ENCODE measurements at regions not wholly inside any gene's neighbourhood (a gene's known extent, or its start where the extent isn't known, plus 50 kb on each side); places are given as distances from the start of the nearest gene placed in this dataset.

DNA sequence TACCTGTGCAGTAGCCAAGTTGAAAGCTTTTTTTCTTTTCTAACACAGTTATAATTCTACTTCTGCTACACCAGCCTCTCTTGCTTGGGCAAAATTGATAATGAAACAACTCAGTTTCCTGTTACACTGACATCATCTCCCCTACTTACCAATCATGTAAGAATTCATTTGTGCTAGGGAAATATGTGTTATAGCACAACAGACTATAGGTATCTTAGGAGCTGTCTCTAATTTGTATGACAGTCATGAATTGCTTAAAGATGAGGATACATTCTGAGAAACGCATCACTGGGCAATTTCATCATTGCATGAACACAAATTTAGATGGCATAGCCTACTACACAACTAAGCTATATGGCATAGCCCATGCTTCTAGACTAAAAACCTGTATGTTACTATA is 246.3 kb upstream of the ANKRD50 start (continued):
- TF ChIP-seq TSHZ2 (CRISPR knock-in tag; IDR thresholded peaks at IDR 0.05) (no peak), RARB (CRISPR knock-in tag; IDR thresholded peaks at IDR 0.05) (no peak), GLIS3 (CRISPR knock-in tag; IDR thresholded peaks at IDR 0.05) (no peak)

GRCh38 chr4:124955476-124955875 is 242.9 kb upstream of the ANKRD50 start:
- TF ChIP-seq ZNF565 (CRISPR knock-in tag; conservative IDR thresholded peaks at IDR 0.05; ENCODE audit: low read depth) (no peak), ZFP3 (CRISPR knock-in tag; IDR thresholded peaks at IDR 0.05) (no peak), ZNF70 (CRISPR knock-in tag; IDR thresholded peaks at IDR 0.05) (no peak), CSRNP3 (CRISPR knock-in tag; IDR thresholded peaks at IDR 0.05) (no peak), ESRRG (CRISPR knock-in tag; IDR thresholded peaks at IDR 0.05) (no peak), RARB (CRISPR knock-in tag; IDR thresholded peaks at IDR 0.05) (no peak), ZFP30 (CRISPR knock-in tag; IDR thresholded peaks at IDR 0.05) (no peak), CSDC2 (CRISPR knock-in tag; IDR thresholded peaks at IDR 0.05) (no peak)
- TF ChIP-seq, protein P1, sequence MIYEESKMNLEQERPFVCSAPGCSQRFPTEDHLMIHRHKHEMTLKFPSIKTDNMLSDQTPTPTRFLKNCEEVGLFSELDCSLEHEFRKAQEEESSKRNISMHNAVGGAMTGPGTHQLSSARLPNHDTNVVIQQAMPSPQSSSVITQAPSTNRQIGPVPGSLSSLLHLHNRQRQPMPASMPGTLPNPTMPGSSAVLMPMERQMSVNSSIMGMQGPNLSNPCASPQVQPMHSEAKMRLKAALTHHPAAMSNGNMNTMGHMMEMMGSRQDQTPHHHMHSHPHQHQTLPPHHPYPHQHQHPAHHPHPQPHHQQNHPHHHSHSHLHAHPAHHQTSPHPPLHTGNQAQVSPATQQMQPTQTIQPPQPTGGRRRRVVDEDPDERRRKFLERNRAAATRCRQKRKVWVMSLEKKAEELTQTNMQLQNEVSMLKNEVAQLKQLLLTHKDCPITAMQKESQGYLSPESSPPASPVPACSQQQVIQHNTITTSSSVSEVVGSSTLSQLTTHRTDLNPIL (CRISPR knock-in tag; IDR thresholded peaks at IDR 0.05; ENCODE audit: low read depth) = no peak
- TF ChIP-seq, protein P2, sequence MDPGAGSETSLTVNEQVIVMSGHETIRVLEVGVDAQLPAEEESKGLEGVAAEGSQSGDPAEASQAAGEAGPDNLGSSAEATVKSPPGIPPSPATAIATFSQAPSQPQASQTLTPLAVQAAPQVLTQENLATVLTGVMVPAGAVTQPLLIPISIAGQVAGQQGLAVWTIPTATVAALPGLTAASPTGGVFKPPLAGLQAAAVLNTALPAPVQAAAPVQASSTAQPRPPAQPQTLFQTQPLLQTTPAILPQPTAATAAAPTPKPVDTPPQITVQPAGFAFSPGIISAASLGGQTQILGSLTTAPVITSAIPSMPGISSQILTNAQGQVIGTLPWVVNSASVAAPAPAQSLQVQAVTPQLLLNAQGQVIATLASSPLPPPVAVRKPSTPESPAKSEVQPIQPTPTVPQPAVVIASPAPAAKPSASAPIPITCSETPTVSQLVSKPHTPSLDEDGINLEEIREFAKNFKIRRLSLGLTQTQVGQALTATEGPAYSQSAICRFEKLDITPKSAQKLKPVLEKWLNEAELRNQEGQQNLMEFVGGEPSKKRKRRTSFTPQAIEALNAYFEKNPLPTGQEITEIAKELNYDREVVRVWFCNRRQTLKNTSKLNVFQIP (CRISPR knock-in tag; IDR thresholded peaks at IDR 0.05; ENCODE audit: borderline replicate concordance, low read depth) = no peak
- ATAC-seq = no peak

DNA sequence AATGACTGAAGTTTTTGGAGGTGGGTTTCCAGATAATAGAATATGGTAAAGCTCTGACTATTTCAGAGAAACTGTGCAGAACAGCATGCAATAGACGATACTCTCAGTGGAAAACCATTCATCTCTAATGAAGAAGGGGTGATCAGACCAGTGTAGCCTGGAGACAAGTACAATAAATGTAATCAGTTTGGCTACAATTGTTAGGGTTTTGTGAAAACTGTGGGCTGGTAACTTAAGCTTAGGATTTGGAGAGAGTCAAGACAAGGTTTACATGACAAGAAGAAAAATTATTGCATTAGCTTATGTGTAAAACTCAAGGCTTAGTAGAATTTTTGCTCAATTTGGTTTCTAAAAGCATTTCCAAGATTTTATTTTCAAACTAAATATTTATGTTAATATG is 241.5 kb upstream of the ANKRD50 start:
- ATAC-seq = no peak
- TF ChIP-seq RARB (CRISPR knock-in tag; IDR thresholded peaks at IDR 0.05) (no peak), SNAI2 (CRISPR knock-in tag; IDR thresholded peaks at IDR 0.05) (no peak), ZFP3 (CRISPR knock-in tag; IDR thresholded peaks at IDR 0.05) (no peak), TOX (CRISPR knock-in tag; IDR thresholded peaks at IDR 0.05; ENCODE audit: borderline replicate concordance) (no peak), ISL1 (CRISPR knock-in tag; IDR thresholded peaks at IDR 0.05) (no peak), PPARA (CRISPR knock-in tag; IDR thresholded peaks at IDR 0.05; ENCODE audit: borderline replicate concordance) (no peak), TCF4 (CRISPR knock-in tag; IDR thresholded peaks at IDR 0.05; ENCODE audit: borderline replicate concordance) (no peak), TSHZ2 (CRISPR knock-in tag; IDR thresholded peaks at IDR 0.05) (no peak), ZFP30 (CRISPR knock-in tag; IDR thresholded peaks at IDR 0.05) (no peak), BACH2 (CRISPR knock-in tag; IDR thresholded peaks at IDR 0.05; ENCODE audit: borderline replicate concordance) (no peak), ZNF565 (CRISPR knock-in tag; conservative IDR thresholded peaks at IDR 0.05; ENCODE audit: low read depth) (no peak), ZNF70 (CRISPR knock-in tag; IDR thresholded peaks at IDR 0.05) (no peak), CSDC2 (CRISPR knock-in tag; IDR thresholded peaks at IDR 0.05) (no peak), ZNF8 (CRISPR knock-in tag; IDR thresholded peaks at IDR 0.05) (no peak)
- TF ChIP-seq, protein P3, sequence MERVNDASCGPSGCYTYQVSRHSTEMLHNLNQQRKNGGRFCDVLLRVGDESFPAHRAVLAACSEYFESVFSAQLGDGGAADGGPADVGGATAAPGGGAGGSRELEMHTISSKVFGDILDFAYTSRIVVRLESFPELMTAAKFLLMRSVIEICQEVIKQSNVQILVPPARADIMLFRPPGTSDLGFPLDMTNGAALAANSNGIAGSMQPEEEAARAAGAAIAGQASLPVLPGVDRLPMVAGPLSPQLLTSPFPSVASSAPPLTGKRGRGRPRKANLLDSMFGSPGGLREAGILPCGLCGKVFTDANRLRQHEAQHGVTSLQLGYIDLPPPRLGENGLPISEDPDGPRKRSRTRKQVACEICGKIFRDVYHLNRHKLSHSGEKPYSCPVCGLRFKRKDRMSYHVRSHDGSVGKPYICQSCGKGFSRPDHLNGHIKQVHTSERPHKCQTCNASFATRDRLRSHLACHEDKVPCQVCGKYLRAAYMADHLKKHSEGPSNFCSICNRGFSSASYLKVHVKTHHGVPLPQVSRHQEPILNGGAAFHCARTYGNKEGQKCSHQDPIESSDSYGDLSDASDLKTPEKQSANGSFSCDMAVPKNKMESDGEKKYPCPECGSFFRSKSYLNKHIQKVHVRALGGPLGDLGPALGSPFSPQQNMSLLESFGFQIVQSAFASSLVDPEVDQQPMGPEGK (CRISPR knock-in tag; IDR thresholded peaks at IDR 0.05; ENCODE audit: borderline replicate concordance) = no peak
